Heart right ventricle (tissue), 16 donors: ENCODE measurements at regions not wholly inside any gene's neighbourhood (a gene's known extent, or its start where the extent isn't known, plus 50 kb on each side); places are given as distances from the start of the nearest gene placed in this dataset.

Experiments used
- ATAC-seq, 8 donors: fragments of 200-7000 bp; cut with Tn5 transposase; one replicate each; pipeline ENCODE4 v1.9.1; 2020; ENCODE audit warnings: mild to moderate bottlenecking in 8 of 8, moderate library complexity in 8 of 8, moderate number of reproducible peaks in 1 of 8
- DNase-seq, 2 donors: peaks; one replicate each; pipeline ENCODE4 v3.0.0-alpha.2; 2020
- H3K27ac ChIP-seq, 10 donors: fragments of 200-600 bp; sonication (generic) in 2 of 10; one replicate each; pipeline versions ENCODE4 v1.5.0 to v1.8.0; 2020 to 2022; ENCODE audit warnings: mild to moderate bottlenecking in 3 of 10
- H3K27me3 ChIP-seq, 7 donors: fragments of 200-600 bp; one replicate each; pipeline ENCODE4 v1.8.0; 2021 to 2022; ENCODE audit warnings: mild to moderate bottlenecking in 2 of 7
- H3K36me3 ChIP-seq, 9 donors: fragments of 200-600 bp; sonication (generic) in 1 of 9; one replicate each; pipeline versions ENCODE4 v1.5.0 to v1.8.0; 2020 to 2022; ENCODE audit warnings: mild to moderate bottlenecking in 2 of 9
- H3K4me1 ChIP-seq, 9 donors: fragments of 200-600 bp; sonication (generic) in 1 of 9; one replicate each; pipeline versions ENCODE4 v1.5.0 to v1.8.0; 2020 to 2022; ENCODE audit warnings: mild to moderate bottlenecking in 4 of 9
- H3K4me3 ChIP-seq, 10 donors: fragments of 200-600 bp; sonication (generic) in 2 of 10; one replicate each; pipeline versions ENCODE4 v1.5.0 to v1.8.0; 2020 to 2022; ENCODE audit warnings: mild to moderate bottlenecking in 7 of 10, moderate library complexity in 2 of 10
- H3K9me3 ChIP-seq, 11 donors: fragments of 200-600 bp in 10 of 11; sonication (generic) in 2 of 11; one replicate each; pipeline versions ENCODE4 v1.5.0 to v1.8.0; 2013 to 2022; ENCODE audit warnings: mild to moderate bottlenecking in 2 of 11, control low read depth in 1 of 11, moderate library complexity in 1 of 11
- CTCF ChIP-seq, 9 donors: fragments of 200-600 bp; sonication (generic) in 2 of 9; IDR thresholded peaks; one replicate each; pipeline versions ENCODE4 v1.5.0 to v1.8.0; 2021 to 2022; ENCODE audit warnings: antibody characterized with exemption in 9 of 9, mild to moderate bottlenecking in 5 of 9, moderate library complexity in 1 of 9
- WGBS, 2 donors: extraction: QIAGEN DNeasy Blood & Tissue Kit; methylation state at CpG; one replicate each; pipeline ENCODE4 v1.1.7; 2013; ENCODE audit warnings: inconsistent platforms in 1 of 2; 5-methylcytosine and 5-hydroxymethylcytosine counted together
- intact Hi-C, 10 donors: fragments of 100-400 bp; cut with DNase I; formaldehyde crosslinking; loops; one replicate each; pipeline versions ENCODE4 v1.11.1 to v1.14.2; 2022
- donor health status: Arrhythmogenic right ventricular cardiomyopathy.
- donor health status: ischemic (EF 13 %, LVEDD 7.1; RV severe dilation, severe dysfunction).
- donor health status: healthy with polysubstance abuse.
- donor health status: DM: no; HTN: yes; CAD: no.
- donor health status: DM: no; HTN: no; CAD: no.
- donor health status: ischemic (EF 25% LVEDD 6.9; RV normal size, moderate dysfunction).
- donor health status: ischemic (EF 25% LVEDD 5.7; RV mildly dilated, moderate dysfunction).
- donor health status: healthy.
- donor health status: DM: yes; HTN: yes; CAD: no.
- donor health status: Ischemic cardiomyopathy.
- donor health status: ischemic (EF 35%, LVEDD 5.7; RV mildly dilated, moderate dysfunction).
- donor health status: nonischemic (EF 11% LVEDD 7.7; RV severe dilation, severe dysfunction).
- donor health status: DM: yes; HTN: yes; CAD: no.
- donor health status: PGD.
- donor health status: ischemic (EF 29% LVEDD 5.4; RV normal size, mild dysfunction).
- donor health status: nonischemic (EF 23%, LVEDD 6.1; RV moderate dilation, normal function).

- DNase-seq (no peak), ATAC-seq (no peak)
- Histone ChIP-seq H3K4me1 (no peaks in the 10 kb centered on the region), H3K27me3 (no peaks in the 10 kb centered on the region), H3K9me3 (peaks cover 0 to 14% (median 0%) of the 10 kb centered on the region in 11 donors), H3K27ac (no peak overlapping the region), H3K4me3 (no peak overlapping the region), H3K36me3 (no peaks in the 10 kb centered on the region)
- WGBS, 2 donors = 41 to 44% methylated on average over 2 of the region's 2 CpGs
- intact Hi-C loops = no loop called here
- no peak for TF ChIP-seq CTCF (IDR thresholded peaks at IDR 0.05)
These were observed 1569.7 kb upstream of the SLC39A10 start for GRCh38 chr2:194087089-194087958.

- Histone ChIP-seq H3K9me3 (peaks cover 0 to 14% (median 0%) of the 10 kb centered on the region in 11 donors), H3K4me1 (no peaks in the 10 kb centered on the region), H3K4me3 (no peak overlapping the region), H3K27ac (no peak overlapping the region), H3K27me3 (no peaks in the 10 kb centered on the region), H3K36me3 (no peaks in the 10 kb centered on the region)
- ATAC-seq (no peak), DNase-seq (no peak)
- intact Hi-C loops = no loop called here
- no peak for TF ChIP-seq CTCF (IDR thresholded peaks at IDR 0.05)
- 2 to 15% methylated on average over 1 of the region's 1 CpG for WGBS, 2 donors
These were observed 1570.9 kb upstream of the SLC39A10 start for GRCh38 chr2:194086129-194086528.

- no peak for TF ChIP-seq CTCF (IDR thresholded peaks at IDR 0.05)
- intact Hi-C loops = no loop called here
- WGBS, 2 donors = 67 to 71% methylated on average over 3 of the region's 3 CpGs
- H3K36me3 ChIP-seq = no peaks in the 10 kb centered on the region
- peaks cover 0 to 14% (median 0%) of the 10 kb centered on the region in 11 donors for H3K9me3 ChIP-seq
- H3K4me1 ChIP-seq = no peaks in the 10 kb centered on the region
- ATAC-seq (no peak), DNase-seq (no peak)
- no peaks in the 10 kb centered on the region for H3K27me3 ChIP-seq
- H3K27ac ChIP-seq = no peak overlapping the region
- H3K4me3 ChIP-seq = no peak overlapping the region
These were observed 1577.0 kb upstream of the SLC39A10 start for GRCh38 chr2:194079989-194080388.

- no peaks in the 10 kb centered on the region for H3K27me3 ChIP-seq
- intact Hi-C loops = no loop called here
- H3K36me3 ChIP-seq = no peaks in the 10 kb centered on the region
- H3K27ac ChIP-seq = no peak overlapping the region
- no peaks in the 10 kb centered on the region for H3K4me1 ChIP-seq
- H3K4me3 ChIP-seq = no peak overlapping the region
- TF ChIP-seq CTCF (IDR thresholded peaks at IDR 0.05) = no peak
- DNase-seq (no peak), ATAC-seq (no peak)
- H3K9me3 ChIP-seq = no peaks in the 10 kb centered on the region
These were observed 1579.7 kb upstream of the SLC39A10 start for GRCh38 chr2:194077366-194077765.
